Right atrium auricular region (tissue), 2 donors: ENCODE measurements at regions not wholly inside any gene's neighbourhood (a gene's known extent, or its start where the extent isn't known, plus 50 kb on each side); places are given as distances from the start of the nearest gene placed in this dataset.
"Not testable (repeated sequence)": the region's sequence is repeated elsewhere in the genome, so short reads cannot be mapped to it uniquely, and the experiment has no call there.

ENCODE experiments used
- DNase-seq: peaks from one replicate; pipeline ENCODE4 v3.0.0-alpha.2; 2019; ENCODE audit warnings: low spot score
- H3K27ac ChIP-seq, 2 donors: fragments of 200-600 bp; sonication (generic); 1 replicate in 1 of 2; 2 replicates in 1 of 2; pipeline ENCODE4 v1.5.1; 2016 to 2019
- H3K27me3 ChIP-seq, 2 donors: fragments of 200-600 bp; sonication (generic); one replicate each; pipeline versions ENCODE4 v1.5.1 to v1.6.0; 2017 to 2019
- H3K36me3 ChIP-seq: fragments of 200-600 bp; sonication (generic); one replicate; pipeline ENCODE4 v1.5.1; 2016
- H3K4me1 ChIP-seq, 2 donors: fragments of 200-600 bp; sonication (generic); one replicate each; pipeline versions ENCODE4 v1.5.1 to v1.6.0; 2017 to 2019
- H3K4me3 ChIP-seq, 2 donors: fragments of 200-600 bp; sonication (generic); 1 replicate in 1 of 2; 2 replicates in 1 of 2; pipeline ENCODE4 v1.5.1; 2017 to 2019; ENCODE audit warnings: mild to moderate bottlenecking in 1 of 2, moderate library complexity in 1 of 2
- H3K9me3 ChIP-seq, 2 donors: fragments of 200-600 bp; sonication (generic); one replicate each; pipeline ENCODE4 v1.5.1; 2019
- TF ChIP-seq, protein P1 (sequence below), 2 donors: fragments of 200-600 bp; sonication (generic); IDR thresholded peaks; one replicate each; pipeline ENCODE4 v1.5.1; 2019; ENCODE audit warnings: antibody characterized with exemption in 2 of 2

DNA sequence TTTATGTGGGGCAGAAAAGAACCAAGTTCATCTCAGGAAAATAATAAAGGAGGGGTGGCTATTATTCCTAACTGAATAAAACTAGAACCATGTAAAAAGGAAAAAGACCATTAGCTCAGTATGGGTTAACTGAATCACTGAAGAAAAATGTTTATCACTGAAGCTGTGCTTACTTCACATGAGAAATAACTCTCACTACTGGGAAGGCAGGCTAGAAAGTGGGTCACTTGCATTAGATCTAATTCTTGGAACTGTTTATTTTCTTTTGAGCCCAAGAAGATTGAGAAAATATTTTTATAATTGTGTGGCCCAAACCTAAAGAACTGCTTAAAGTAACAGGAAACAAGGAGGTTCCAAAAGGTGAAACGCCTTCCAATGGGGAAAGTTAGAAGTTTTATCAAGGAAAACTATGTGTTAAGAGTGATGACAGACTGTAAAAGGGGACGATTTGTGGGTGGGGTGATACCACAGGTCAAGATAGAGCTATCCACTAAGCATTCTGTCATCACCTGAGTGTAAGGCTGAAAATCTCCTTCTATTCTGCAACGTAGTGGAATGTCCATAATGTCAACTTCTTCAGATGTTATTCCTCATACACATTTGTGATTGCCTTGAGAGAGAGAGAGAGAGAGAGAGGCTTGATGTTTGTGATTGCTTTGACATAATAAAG is 1083.5 kb downstream of the PCDH7 start:
- TF ChIP-seq, protein P1, sequence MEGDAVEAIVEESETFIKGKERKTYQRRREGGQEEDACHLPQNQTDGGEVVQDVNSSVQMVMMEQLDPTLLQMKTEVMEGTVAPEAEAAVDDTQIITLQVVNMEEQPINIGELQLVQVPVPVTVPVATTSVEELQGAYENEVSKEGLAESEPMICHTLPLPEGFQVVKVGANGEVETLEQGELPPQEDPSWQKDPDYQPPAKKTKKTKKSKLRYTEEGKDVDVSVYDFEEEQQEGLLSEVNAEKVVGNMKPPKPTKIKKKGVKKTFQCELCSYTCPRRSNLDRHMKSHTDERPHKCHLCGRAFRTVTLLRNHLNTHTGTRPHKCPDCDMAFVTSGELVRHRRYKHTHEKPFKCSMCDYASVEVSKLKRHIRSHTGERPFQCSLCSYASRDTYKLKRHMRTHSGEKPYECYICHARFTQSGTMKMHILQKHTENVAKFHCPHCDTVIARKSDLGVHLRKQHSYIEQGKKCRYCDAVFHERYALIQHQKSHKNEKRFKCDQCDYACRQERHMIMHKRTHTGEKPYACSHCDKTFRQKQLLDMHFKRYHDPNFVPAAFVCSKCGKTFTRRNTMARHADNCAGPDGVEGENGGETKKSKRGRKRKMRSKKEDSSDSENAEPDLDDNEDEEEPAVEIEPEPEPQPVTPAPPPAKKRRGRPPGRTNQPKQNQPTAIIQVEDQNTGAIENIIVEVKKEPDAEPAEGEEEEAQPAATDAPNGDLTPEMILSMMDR (IDR thresholded peaks at IDR 0.05), result no peak
- Histone ChIP-seq H3K4me3 (no peak overlapping the region), H3K27me3 (no peaks in the 10 kb centered on the region), H3K4me1 (no peaks in the 10 kb centered on the region), H3K27ac (no peak overlapping the region), H3K36me3 (no peaks in the 10 kb centered on the region), H3K9me3 (no peaks in the 10 kb centered on the region)
- no peak for DNase-seq

DNA sequence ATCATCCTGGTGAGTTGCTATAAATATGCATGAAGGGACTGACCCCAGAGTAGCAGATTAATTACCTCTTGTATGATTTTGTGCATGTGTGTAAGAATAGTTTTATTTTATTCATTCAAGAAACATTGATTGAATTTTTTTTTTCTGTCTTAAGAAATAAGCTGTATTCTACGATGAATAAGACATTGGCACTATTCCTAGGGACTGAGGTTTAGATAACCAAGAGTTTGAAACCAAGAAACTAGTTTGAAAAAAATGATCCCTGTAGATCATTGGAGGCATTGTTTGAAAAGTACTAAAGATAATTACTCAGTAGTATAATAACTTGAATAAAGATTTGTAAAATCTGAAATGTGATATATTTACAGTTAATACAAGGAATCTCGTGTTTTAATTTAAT is 1086.9 kb downstream of the PCDH7 start:
- TF ChIP-seq, protein P1 (IDR thresholded peaks at IDR 0.05), result no peak
- Histone ChIP-seq H3K4me1 (no peaks in the 10 kb centered on the region), H3K36me3 (no peaks in the 10 kb centered on the region), H3K4me3 (no peak overlapping the region), H3K27ac (no peak overlapping the region), H3K9me3 (no peaks in the 10 kb centered on the region), H3K27me3 (no peaks in the 10 kb centered on the region)
- DNase-seq, result no peak

- Histone ChIP-seq H3K27me3 (no peaks in the 10 kb centered on the region), H3K4me3 (no peak overlapping the region), H3K36me3 (no peaks in the 10 kb centered on the region), H3K27ac (no peak overlapping the region), H3K9me3 (peaks cover 0 to 9% of the 10 kb centered on the region in 2 donors), H3K4me1 (no peaks in the 10 kb centered on the region)
- DNase-seq, result no peak
- TF ChIP-seq, protein P1 (IDR thresholded peaks at IDR 0.05), result no peak
Measured at GRCh38 chr4:31844350-31844749, 1124.2 kb downstream of the PCDH7 start.

GRCh38 chr4:31851946-31852345 is 1131.8 kb downstream of the PCDH7 start:
- TF ChIP-seq, protein P1 (IDR thresholded peaks at IDR 0.05), result no peak

DNA sequence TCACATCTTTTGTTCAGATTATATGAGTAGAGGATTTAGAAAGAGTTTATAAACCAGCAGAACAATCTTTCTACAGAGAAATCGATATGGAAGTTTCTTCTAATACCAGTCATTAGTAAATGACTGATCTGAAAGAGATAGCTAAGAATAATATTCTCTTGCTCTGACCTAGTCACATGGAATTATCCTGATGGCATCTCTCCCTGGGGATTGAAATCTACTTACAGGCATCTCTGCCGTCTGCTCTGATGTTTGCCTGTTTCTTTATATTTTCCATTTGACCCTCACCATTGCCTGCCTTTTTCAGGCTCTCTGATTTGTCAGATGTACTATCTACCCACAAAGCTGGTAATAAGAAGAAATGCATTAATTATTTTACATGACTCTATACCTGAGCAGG is 1157.3 kb downstream of the PCDH7 start:
- no peak for DNase-seq
- Histone ChIP-seq H3K4me3 (no peak overlapping the region), H3K4me1 (no peaks in the 10 kb centered on the region), H3K9me3 (no peaks in the 10 kb centered on the region), H3K36me3 (no peaks in the 10 kb centered on the region), H3K27me3 (no peaks in the 10 kb centered on the region), H3K27ac (no peak overlapping the region)
- TF ChIP-seq, protein P1 (IDR thresholded peaks at IDR 0.05), result no peak

More at GRCh38 chr4:31851946-31852345, 1131.8 kb downstream of the PCDH7 start:
- Histone ChIP-seq H3K36me3 (no peaks in the 10 kb centered on the region), H3K4me3 (no peak overlapping the region), H3K4me1 (no peaks in the 10 kb centered on the region), H3K27ac (no peak overlapping the region), H3K9me3 (peaks cover 0 to 13% of the 10 kb centered on the region in 2 donors), H3K27me3 (no peaks in the 10 kb centered on the region)
- no peak for DNase-seq

DNA sequence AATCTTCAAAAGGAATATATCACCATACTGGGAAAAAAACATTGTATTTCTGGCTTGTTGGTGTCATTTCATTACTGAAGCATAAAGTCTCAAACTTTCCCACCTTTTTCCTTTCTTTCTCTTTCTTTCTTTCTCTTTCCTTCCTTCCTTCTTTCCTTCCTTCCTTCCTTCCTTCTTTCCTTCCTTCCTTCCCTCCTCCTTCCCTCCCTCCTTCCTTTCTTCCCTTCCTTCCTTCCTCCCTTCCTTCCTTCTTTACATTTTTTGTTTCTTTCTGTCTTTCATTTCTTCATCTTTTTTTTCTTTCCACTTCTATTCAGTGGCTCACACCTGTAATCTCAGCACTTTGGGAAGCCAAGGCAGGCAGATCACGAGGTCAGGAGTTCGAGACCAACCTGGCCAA is 1160.7 kb downstream of the PCDH7 start:
- not testable (repeated sequence) for H3K27ac ChIP-seq, H3K4me3 ChIP-seq, H3K36me3 ChIP-seq, H3K4me1 ChIP-seq, H3K27me3 ChIP-seq, DNase-seq, H3K9me3 ChIP-seq
